SK-N-SH (cell line): ENCODE measurements at regions not wholly inside any gene's neighbourhood (a gene's known extent, or its start where the extent isn't known, plus 50 kb on each side); places are given as distances from the start of the nearest gene placed in this dataset.

ENCODE experiments used
- CTCF ChIA-PET: fragments of 300-600, 350-600 bp; formaldehyde crosslinking; extraction: SDS; loops from one replicate; lab custom pipeline; 2021; lab: Yijun Ruan, JAX
- POLR2A ChIA-PET: fragments of 350-600 bp; sonication (Branson Sonifier 250); formaldehyde crosslinking; extraction: SDS; loops from one replicate; lab custom pipeline; 2020; ENCODE audit warnings: antibody characterized with exemption, inconsistent platforms; lab: Yijun Ruan, JAX
- DNase-seq: peaks from one replicate; pipeline ENCODE4 v3.0.0; 2012
- H2AFZ ChIP-seq: fragments of 200-600 bp; sonication (generic); 2 replicates; pipeline ENCODE4 v1.8.1; 2016; ENCODE audit warnings: antibody characterized with exemption, mild to moderate bottlenecking, low read depth
- H3F3A ChIP-seq: fragments of 200-600 bp; sonication (generic); replicated peaks from 2 replicates; pipeline ENCODE3; 2016; ENCODE audit warnings: antibody characterized with exemption, mild to moderate bottlenecking; ENCODE audit not compliant: insufficient read depth
- H3K27ac ChIP-seq, 2 experiments: fragments of 200-500 bp in 1 of 2; fragments of 200-600 bp in 1 of 2; sonication (Bioruptor generic) in 1 of 2; sonication (generic), shearing (Covaris generic) in 1 of 2; 2 replicates each; pipeline versions ENCODE4 v1.5.1 to v1.6.1; 2014 to 2016; ENCODE audit warnings: low read depth in 2 of 2, inconsistent platforms in 1 of 2, low read length in 1 of 2, mild to moderate bottlenecking in 1 of 2, mixed read lengths in 1 of 2
- H3K27me3 ChIP-seq: fragments of 200-600 bp; sonication (generic), shearing (Covaris generic); 2 replicates; pipeline ENCODE4 v1.6.1; 2016; ENCODE audit warnings: mixed run types; ENCODE audit not compliant: insufficient read depth
- H3K36me3 ChIP-seq, 2 experiments: fragments of 200-500 bp in 1 of 2; fragments of 200-600 bp in 1 of 2; sonication (Bioruptor generic) in 1 of 2; sonication (generic) in 1 of 2; replicated peaks in 1 of 2; 2 replicates each; pipeline versions ENCODE3 to v1.5.1; 2014 to 2016; ENCODE audit warnings: low read length in 1 of 2, mild to moderate bottlenecking in 1 of 2; ENCODE audit not compliant: insufficient read depth in 2 of 2, control insufficient read depth in 1 of 2
- H3K4me1 ChIP-seq, 2 experiments: fragments of 200-500 bp in 1 of 2; fragments of 200-600 bp in 1 of 2; sonication (Bioruptor generic) in 1 of 2; sonication (generic), shearing (Covaris generic) in 1 of 2; 2 replicates each; pipeline versions ENCODE4 v1.5.1 to v1.6.1; 2014 to 2016; ENCODE audit warnings: low read depth in 1 of 2, low read length in 1 of 2, mixed run types in 1 of 2; ENCODE audit not compliant: insufficient read depth in 2 of 2, control insufficient read depth in 1 of 2
- H3K4me2 ChIP-seq: fragments of 200-600 bp; sonication (generic), shearing (Covaris generic); 2 replicates; pipeline ENCODE4 v1.6.1; 2017; ENCODE audit warnings: mixed run types
- H3K4me3 ChIP-seq, 2 experiments: fragments of 200-500 bp in 1 of 2; fragments of 200-600 bp in 1 of 2; sonication (Bioruptor generic) in 1 of 2; sonication (generic), shearing (Covaris generic) in 1 of 2; 2 replicates each; pipeline versions ENCODE4 v1.5.1 to v1.8.1; 2014 to 2016; ENCODE audit warnings: low read depth in 2 of 2, inconsistent platforms in 1 of 2, low read length in 1 of 2, mild to moderate bottlenecking in 1 of 2, mixed read lengths in 1 of 2, moderate library complexity in 1 of 2
- H3K79me2 ChIP-seq: fragments of 200-600 bp; sonication (generic); 2 replicates; pipeline ENCODE4 v1.8.1; 2017; ENCODE audit warnings: mild to moderate bottlenecking; ENCODE audit not compliant: insufficient read depth
- H3K9ac ChIP-seq: fragments of 200-600 bp; sonication (generic); 2 replicates; pipeline ENCODE4 v1.6.1; 2017; ENCODE audit warnings: mixed run types
- H3K9me2 ChIP-seq: fragments of 200-600 bp; sonication (generic); 2 replicates; pipeline ENCODE4 v1.6.1; 2017; ENCODE audit warnings: mixed run types
- H3K9me3 ChIP-seq: fragments of 200-600 bp; sonication (generic); 2 replicates; pipeline ENCODE4 v1.6.1; 2017; ENCODE audit warnings: mixed run types, mild to moderate bottlenecking, moderate library complexity
- H4K20me1 ChIP-seq: fragments of 200-600 bp; sonication (generic); 2 replicates; pipeline ENCODE4 v1.6.1; 2017; ENCODE audit warnings: mild to moderate bottlenecking, mixed run types; ENCODE audit not compliant: insufficient read depth
- EP300 ChIP-seq, 2 experiments: IDR thresholded peaks; 2 replicates each; pipeline versions ENCODE4 v1.4.0 to v1.6.1; 2012; ENCODE audit warnings: borderline replicate concordance in 1 of 2, low read depth in 1 of 2, low read length in 1 of 2
- GABPA ChIP-seq: IDR thresholded peaks from 2 replicates; pipeline ENCODE4 v1.4.0; 2012; ENCODE audit warnings: low read depth, mild to moderate bottlenecking
- MEF2A ChIP-seq: IDR thresholded peaks from 2 replicates; pipeline ENCODE4 v1.4.0; 2012; ENCODE audit warnings: low read depth, borderline replicate concordance
- MXI1 ChIP-seq: IDR thresholded peaks from 2 replicates; pipeline ENCODE4 v1.6.1; 2012; ENCODE audit warnings: mild to moderate bottlenecking, low read depth, low read length, improper control_type of control experiment
- NFIC ChIP-seq: IDR thresholded peaks from 2 replicates; pipeline ENCODE4 v1.4.0; 2012; ENCODE audit warnings: borderline replicate concordance
- POLR2AphosphoS5 ChIP-seq: IDR thresholded peaks from 2 replicates; pipeline ENCODE4 v1.6.1; 2012; ENCODE audit warnings: low read depth, low read length
- RAD21 ChIP-seq: IDR thresholded peaks from 2 replicates; pipeline ENCODE4 v1.6.1; 2012; ENCODE audit warnings: mild to moderate bottlenecking, low read length
- SIN3A ChIP-seq: IDR thresholded peaks from 2 replicates; pipeline ENCODE4 v1.6.1; 2012; ENCODE audit warnings: low read depth, mild to moderate bottlenecking, low read length, moderate library complexity, borderline replicate concordance
- SMC3 ChIP-seq: IDR thresholded peaks from 2 replicates; pipeline ENCODE4 v1.6.1; 2012; ENCODE audit warnings: low read depth, low read length, improper control_type of control experiment
- USF1 ChIP-seq: IDR thresholded peaks from 2 replicates; pipeline ENCODE4 v1.4.0; 2012; ENCODE audit warnings: low read depth, borderline replicate concordance
- USF2 ChIP-seq: fragments of 150-350 bp; IDR thresholded peaks from 2 replicates; pipeline ENCODE4 v1.6.1; 2017; ENCODE audit warnings: antibody characterized with exemption, low read length, low read depth, borderline replicate concordance
- ZBTB33 ChIP-seq: IDR thresholded peaks from 2 replicates; pipeline ENCODE4 v1.4.0; 2012; ENCODE audit warnings: low read depth, borderline replicate concordance
- WGBS: methylation state at CpG from one replicate; pipeline ENCODE4 v1.1.6; 2017; ENCODE audit warnings: low lambda C conversion rate; 5-methylcytosine and 5-hydroxymethylcytosine counted together

GRCh38 chr9:87337335-87338087, 160.2 kb upstream of the DAPK1 start:
- 5% methylated on average over 14 of the region's 14 CpGs for WGBS
- POLR2A ChIA-PET, result no interaction called here
- no peak overlapping the region for H3K27ac ChIP-seq
- no peaks in the 10 kb centered on the region for H3K9me3 ChIP-seq
- no peaks in the 10 kb centered on the region for H3K36me3 ChIP-seq
- no peak overlapping the region for H3K9ac ChIP-seq
- H3K4me3 ChIP-seq, result peak overlapping the region; percentile 53 to 64
- H3K4me1 ChIP-seq, result peaks cover 9 to 11% of the 10 kb centered on the region in 2 experiments; a peak in 2 of 4 replicates
- no peaks in the 10 kb centered on the region for H3F3A ChIP-seq
- DNase-seq, result peak; percentile 21
- H4K20me1 ChIP-seq, result no peaks in the 10 kb centered on the region
- no peaks in the 10 kb centered on the region for H3K9me2 ChIP-seq
- peaks cover 6% of the 10 kb centered on the region; the same call in 1 of the 2 replicates for H3K27me3 ChIP-seq
- H2AFZ ChIP-seq, result peak overlapping the region; percentile 22; the same call in 1 of the 2 replicates
- peak overlapping the region; percentile 86 for H3K4me2 ChIP-seq
- H3K79me2 ChIP-seq, result no peaks in the 10 kb centered on the region
- CTCF ChIA-PET, result interaction anchor here (0.6 to 4.4 kb wide), 32 partner anchors 9 to 1663 kb away, joined by 3 to 56 read pairs (median 4); partner anchors contain the start of gene DAPK1
- TF ChIP-seq NFIC, result no peak
- TF ChIP-seq EP300 (IDR thresholded peaks at IDR 0.05; ENCODE audit: borderline replicate concordance in 1 of 2, low read depth in 1 of 2, low read length in 1 of 2), result no peak; a peak in 1 of 4 replicates
- TF ChIP-seq MXI1, result no peak
- TF ChIP-seq MEF2A, result no peak
- no peak for TF ChIP-seq ZBTB33
- TF ChIP-seq SMC3, result no peak
- no peak for TF ChIP-seq SIN3A
- no peak for TF ChIP-seq GABPA
- no peak for TF ChIP-seq POLR2AphosphoS5
- no peak for TF ChIP-seq USF1
- TF ChIP-seq, all 33 proteins: peak for 0

- no peaks in the 10 kb centered on the region for H3K79me2 ChIP-seq
- no peak overlapping the region for H3K9ac ChIP-seq
- H3F3A ChIP-seq, result no peaks in the 10 kb centered on the region
- H3K9me2 ChIP-seq, result no peaks in the 10 kb centered on the region
- peaks cover 9 to 11% of the 10 kb centered on the region in 2 experiments; a peak in 2 of 4 replicates for H3K4me1 ChIP-seq
- 71% methylated on average over 13 of the region's 13 CpGs for WGBS
- no peak overlapping the region for H3K27ac ChIP-seq
- H4K20me1 ChIP-seq, result no peaks in the 10 kb centered on the region
- DNase-seq, result peak; percentile 35
- TF ChIP-seq RAD21 (no peak), MEF2A (no peak), USF2 (no peak)
- no peaks in the 10 kb centered on the region for H3K36me3 ChIP-seq
- H3K4me3 ChIP-seq, result peak overlapping the region in 1 of 2 experiments; percentile 64; a peak in 1 of 4 replicates
- H3K27me3 ChIP-seq, result peaks cover 6% of the 10 kb centered on the region; the same call in 1 of the 2 replicates
- no peak overlapping the region for H2AFZ ChIP-seq
- no peaks in the 10 kb centered on the region for H3K9me3 ChIP-seq
- ChIA-PET CTCF (interaction anchor here (0.8 to 4.4 kb wide), 24 partner anchors 10 to 1663 kb away, joined by 3 to 56 read pairs (median 4); partner anchors contain the start of gene DAPK1), POLR2A (interaction anchor here (0.7 kb wide), 1 partner anchor 160 kb away, joined by 8 read pairs; no protein-coding TSS in a partner anchor)
- H3K4me2 ChIP-seq, result no peak overlapping the region
These were observed 159.3 kb upstream of the DAPK1 start for GRCh38 chr9:87338088-87338989.
